Progenitor cell of endocrine pancreas (in vitro differentiated cells): ENCODE measurements at regions not wholly inside any gene's neighbourhood (a gene's known extent, or its start where the extent isn't known, plus 50 kb on each side); places are given as distances from the start of the nearest gene placed in this dataset.

Source experiments
- DNase-seq: peaks from one replicate; pipeline ENCODE4 v3.0.0; 2021; ENCODE audit warnings: low spot score; ENCODE audit not compliant: unreplicated experiment
- H3K27ac Mint-ChIP-seq: 2 replicates; pipeline ENCODE4 v1.8.0; 2021; ENCODE audit warnings: mild to moderate bottlenecking, moderate library complexity, mixed read lengths
- H3K27me3 Mint-ChIP-seq: 2 replicates; pipeline ENCODE4 v1.8.0; 2021; ENCODE audit warnings: mixed read lengths
- H3K36me3 Mint-ChIP-seq: 2 replicates; pipeline ENCODE4 v1.8.0; 2022; ENCODE audit warnings: mixed read lengths; ENCODE audit not compliant: insufficient read depth
- H3K4me1 Mint-ChIP-seq: 2 replicates; pipeline ENCODE4 v1.8.0; 2021; ENCODE audit warnings: low read depth, mixed read lengths
- H3K4me3 Mint-ChIP-seq: 2 replicates; pipeline ENCODE4 v1.8.0; 2021; ENCODE audit warnings: low read depth, mild to moderate bottlenecking, moderate library complexity, mixed read lengths
- H3K9me3 Mint-ChIP-seq: 2 replicates; pipeline ENCODE4 v1.8.0; 2021; ENCODE audit warnings: low read depth, mixed read lengths
- TF ChIP-seq, protein P1 (sequence below): fragments of 200-600 bp; sonication (generic); IDR thresholded peaks from one replicate; pipeline ENCODE4 v1.5.0; 2021; ENCODE audit warnings: antibody characterized with exemption, mild to moderate bottlenecking; ENCODE audit not compliant: unreplicated experiment

DNA sequence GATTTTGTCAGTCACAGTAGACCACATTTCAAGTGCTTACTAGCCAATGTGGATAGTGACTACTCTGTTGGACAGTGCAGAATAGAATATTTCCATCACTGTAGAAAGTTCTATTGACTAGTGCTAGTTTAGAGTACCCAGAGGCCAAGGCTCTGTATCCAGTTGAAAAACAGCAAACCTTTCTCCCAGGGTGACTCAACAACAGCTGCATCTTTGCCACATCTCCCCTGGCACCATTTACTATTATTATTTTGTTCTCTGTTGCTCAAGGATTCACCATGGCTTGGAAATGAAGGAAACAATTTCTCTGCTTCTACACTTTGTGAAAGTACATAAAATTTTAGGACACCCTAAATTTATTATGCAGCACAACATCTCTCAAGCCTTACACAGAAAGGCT lies 85.3 kb upstream of the WDR26 start:
- TF ChIP-seq, protein P1, sequence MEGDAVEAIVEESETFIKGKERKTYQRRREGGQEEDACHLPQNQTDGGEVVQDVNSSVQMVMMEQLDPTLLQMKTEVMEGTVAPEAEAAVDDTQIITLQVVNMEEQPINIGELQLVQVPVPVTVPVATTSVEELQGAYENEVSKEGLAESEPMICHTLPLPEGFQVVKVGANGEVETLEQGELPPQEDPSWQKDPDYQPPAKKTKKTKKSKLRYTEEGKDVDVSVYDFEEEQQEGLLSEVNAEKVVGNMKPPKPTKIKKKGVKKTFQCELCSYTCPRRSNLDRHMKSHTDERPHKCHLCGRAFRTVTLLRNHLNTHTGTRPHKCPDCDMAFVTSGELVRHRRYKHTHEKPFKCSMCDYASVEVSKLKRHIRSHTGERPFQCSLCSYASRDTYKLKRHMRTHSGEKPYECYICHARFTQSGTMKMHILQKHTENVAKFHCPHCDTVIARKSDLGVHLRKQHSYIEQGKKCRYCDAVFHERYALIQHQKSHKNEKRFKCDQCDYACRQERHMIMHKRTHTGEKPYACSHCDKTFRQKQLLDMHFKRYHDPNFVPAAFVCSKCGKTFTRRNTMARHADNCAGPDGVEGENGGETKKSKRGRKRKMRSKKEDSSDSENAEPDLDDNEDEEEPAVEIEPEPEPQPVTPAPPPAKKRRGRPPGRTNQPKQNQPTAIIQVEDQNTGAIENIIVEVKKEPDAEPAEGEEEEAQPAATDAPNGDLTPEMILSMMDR: no peak
- Mint-ChIP-seq H3K27me3 (peaks cover 2% of the 10 kb centered on the region), H3K36me3 (no peaks in the 10 kb centered on the region), H3K27ac (no peak overlapping the region), H3K9me3 (no peaks in the 10 kb centered on the region), H3K4me1 (peaks cover 4% of the 10 kb centered on the region), H3K4me3 (no peak overlapping the region)
- DNase-seq: no peak

DNA sequence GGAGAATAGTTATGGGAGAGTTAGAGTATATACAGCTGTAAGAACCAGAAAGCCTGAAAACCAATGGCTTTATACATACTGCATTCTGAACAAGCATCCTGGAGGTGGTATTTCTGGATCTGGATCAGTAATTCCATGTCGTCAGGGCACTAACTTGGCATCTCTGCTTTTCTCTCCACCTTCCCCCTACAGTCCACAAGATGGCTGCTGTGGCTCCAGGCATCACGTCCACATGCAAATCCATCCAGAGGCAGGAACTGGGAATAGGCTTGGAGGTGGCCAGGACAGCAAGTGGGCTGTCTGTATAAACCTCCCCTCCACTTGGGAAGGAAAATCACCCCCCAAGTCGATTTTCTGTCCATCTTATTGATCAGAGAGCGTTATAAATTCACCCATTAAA lies 86.2 kb upstream of the WDR26 start:
- TF ChIP-seq, protein P1: no peak
- H3K27me3 Mint-ChIP-seq: peaks cover 2% of the 10 kb centered on the region
- DNase-seq: no peak
- H3K9me3 Mint-ChIP-seq: no peaks in the 10 kb centered on the region
- no peaks in the 10 kb centered on the region for H3K36me3 Mint-ChIP-seq
- H3K27ac Mint-ChIP-seq: no peak overlapping the region
- peaks cover 4% of the 10 kb centered on the region for H3K4me1 Mint-ChIP-seq
- H3K4me3 Mint-ChIP-seq: no peak overlapping the region

DNA sequence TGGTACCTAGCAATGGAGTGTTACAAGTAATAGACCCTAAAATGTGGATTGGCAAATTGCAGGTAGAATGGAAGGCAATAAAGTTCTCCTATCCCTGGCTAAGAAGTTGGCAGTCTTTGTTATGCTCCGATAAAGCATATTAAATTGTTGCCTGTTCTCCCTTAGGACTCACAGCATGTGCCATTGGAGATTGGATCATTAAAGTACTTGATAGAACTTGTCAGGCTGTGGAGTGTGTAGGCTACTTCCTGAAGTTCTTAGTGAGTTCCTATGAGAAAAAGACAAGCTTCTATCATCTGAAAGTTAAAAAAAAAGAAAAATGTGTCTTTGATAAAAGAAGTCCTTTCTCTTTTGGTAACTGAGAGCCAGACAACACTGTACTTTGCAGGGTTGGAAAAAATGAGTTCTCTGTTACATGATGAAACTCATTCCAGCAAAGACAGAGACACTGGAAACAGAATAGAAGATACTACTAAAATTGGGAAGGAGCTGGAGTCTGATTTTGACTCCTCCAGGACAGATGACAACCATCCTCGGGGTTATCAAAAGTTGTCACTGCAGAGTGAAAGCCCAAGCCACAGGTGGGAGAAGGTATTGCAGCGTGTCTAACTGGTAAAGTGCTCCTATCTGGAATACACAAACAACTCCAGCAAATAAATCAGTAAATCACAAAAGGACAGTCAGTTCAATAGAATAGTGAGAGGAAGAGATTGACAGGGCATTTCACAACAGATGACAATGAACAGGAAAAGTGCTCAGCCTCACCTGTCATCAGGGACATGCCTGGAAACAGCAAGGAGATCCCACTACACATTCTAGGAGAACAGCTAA lies 87.5 kb upstream of the WDR26 start:
- H3K9me3 Mint-ChIP-seq: no peaks in the 10 kb centered on the region
- TF ChIP-seq, protein P1: peak; percentile 29
- no peak overlapping the region for H3K27ac Mint-ChIP-seq
- H3K4me3 Mint-ChIP-seq: no peak overlapping the region
- H3K36me3 Mint-ChIP-seq: no peaks in the 10 kb centered on the region
- DNase-seq: no peak
- peaks cover 4% of the 10 kb centered on the region for H3K4me1 Mint-ChIP-seq
- peaks cover 2% of the 10 kb centered on the region for H3K27me3 Mint-ChIP-seq

DNA sequence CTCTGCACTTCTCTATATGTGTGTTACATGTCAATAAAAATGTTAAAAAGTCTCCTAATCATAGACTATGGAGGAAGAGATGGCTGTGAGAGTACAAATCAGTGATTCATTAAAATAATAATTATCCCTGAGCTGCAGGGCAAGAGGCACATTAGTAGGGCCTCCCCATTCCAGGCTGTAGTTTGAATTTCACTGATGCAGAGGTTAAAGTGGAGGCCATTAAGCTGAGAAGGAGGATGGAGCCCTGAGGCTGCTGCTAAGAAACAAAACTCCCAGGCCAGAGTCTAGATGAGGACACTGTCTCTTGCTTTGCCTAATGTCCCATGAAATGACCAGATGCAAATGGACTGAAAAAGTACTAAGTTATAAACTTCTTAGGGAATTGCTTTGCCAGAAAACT lies 89.1 kb upstream of the WDR26 start:
- no peak overlapping the region for H3K27ac Mint-ChIP-seq
- H3K9me3 Mint-ChIP-seq: no peaks in the 10 kb centered on the region
- no peak overlapping the region for H3K4me3 Mint-ChIP-seq
- DNase-seq: no peak
- H3K36me3 Mint-ChIP-seq: no peaks in the 10 kb centered on the region
- H3K4me1 Mint-ChIP-seq: no peaks in the 10 kb centered on the region
- TF ChIP-seq, protein P1: no peak
- H3K27me3 Mint-ChIP-seq: peaks cover 2% of the 10 kb centered on the region

DNA sequence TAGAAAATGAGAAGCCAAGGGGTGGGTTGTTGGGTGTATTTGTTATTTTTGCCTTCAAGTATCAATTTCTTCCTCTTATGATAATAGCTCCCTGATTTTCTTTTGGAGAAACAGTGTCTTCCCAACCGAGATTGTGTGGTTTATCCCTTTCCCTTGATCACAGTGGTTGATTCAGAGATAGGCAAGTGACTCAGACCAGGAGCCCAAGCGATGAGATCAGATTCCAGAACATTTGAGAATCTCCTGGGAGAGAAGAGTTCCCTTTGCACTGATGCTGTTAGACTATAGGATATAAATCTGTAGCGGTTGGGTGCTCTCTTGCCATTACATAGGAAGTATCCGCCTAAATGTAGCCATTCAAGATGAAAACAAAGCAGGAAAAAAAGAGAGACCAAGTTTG lies 90.1 kb upstream of the WDR26 start:
- no peak overlapping the region for H3K4me3 Mint-ChIP-seq
- no peak for DNase-seq
- H3K9me3 Mint-ChIP-seq: no peaks in the 10 kb centered on the region
- TF ChIP-seq, protein P1: no peak
- H3K4me1 Mint-ChIP-seq: peaks cover 4% of the 10 kb centered on the region
- no peaks in the 10 kb centered on the region for H3K36me3 Mint-ChIP-seq
- H3K27ac Mint-ChIP-seq: no peak overlapping the region
- peaks cover 2% of the 10 kb centered on the region for H3K27me3 Mint-ChIP-seq
